GM23338 (cell line): ENCODE measurements at regions not wholly inside any gene's neighbourhood (a gene's known extent, or its start where the extent isn't known, plus 50 kb on each side); places are given as distances from the start of the nearest gene placed in this dataset.

Experiments used
- CREB1 ChIP-seq: fragments of 250-450 bp; sonication (Bioruptor Pico); IDR thresholded peaks from 2 replicates; pipeline ENCODE4 v1.5.0; 2020; ENCODE audit warnings: low read depth, mild to moderate bottlenecking, moderate library complexity
- CTCF ChIP-seq, 2 experiments: fragments of 200-600 bp in 1 of 2; sonication (generic) in 1 of 2; conservative IDR thresholded peaks; 2 replicates each; pipeline versions ENCODE4 v1.5.1 to v1.6.1; 2016 to 2017; ENCODE audit warnings: antibody characterized with exemption in 2 of 2, low read depth in 2 of 2, mild to moderate bottlenecking in 2 of 2, moderate library complexity in 1 of 2
- EZH2 ChIP-seq: fragments of 200-600 bp; sonication (generic); IDR thresholded peaks from one replicate; pipeline ENCODE4 v1.8.0; 2017; ENCODE audit warnings: antibody characterized with exemption, mild to moderate bottlenecking, low read depth; ENCODE audit not compliant: unreplicated experiment
- JUNB ChIP-seq: IDR thresholded peaks from one replicate; pipeline ENCODE4 v1.6.1; 2016; ENCODE audit warnings: antibody characterized with exemption; ENCODE audit not compliant: unreplicated experiment

- TF ChIP-seq CTCF (conservative IDR thresholded peaks at IDR 0.05; ENCODE audit: low read depth in 2 of 2) (no peak), EZH2 (no peak), CREB1 (CRISPR knock-in tag) (no peak), JUNB (no peak)
Observed at GRCh38 chr4:23567338-23567737, 322.5 kb downstream of the PPARGC1A start.
